Thoracic aorta (tissue), 2 donors: ENCODE measurements at regions not wholly inside any gene's neighbourhood (a gene's known extent, or its start where the extent isn't known, plus 50 kb on each side); places are given as distances from the start of the nearest gene placed in this dataset.

Experiments
- ATAC-seq: fragments of 150-250 bp; one replicate; pipeline ENCODE4 v1.8.0; 2017; ENCODE audit warnings: low read depth; ENCODE audit not compliant: insufficient number of reproducible peaks, low FRiP score
- DNase-seq: peaks from one replicate; pipeline ENCODE4 v3.0.0-alpha.2; 2020; ENCODE audit warnings: low spot score
- H3K27ac ChIP-seq, 2 donors: fragments of 200-600 bp; sonication (generic); 1 replicate in 1 of 2; 2 replicates in 1 of 2; pipeline ENCODE4 v1.5.1; 2016; ENCODE audit warnings: mild to moderate bottlenecking in 2 of 2, moderate library complexity in 2 of 2
- H3K27me3 ChIP-seq: fragments of 200-600 bp; sonication (generic); replicated peaks from 2 replicates; pipeline ENCODE4 v1.6.0; 2016; ENCODE audit warnings: mild to moderate bottlenecking; ENCODE audit not compliant: insufficient read depth
- H3K36me3 ChIP-seq: fragments of 200-600 bp; sonication (generic); one replicate; pipeline ENCODE4 v1.5.1; 2016
- H3K4me1 ChIP-seq, 2 donors: fragments of 200-600 bp; sonication (generic); 1 replicate in 1 of 2; 2 replicates in 1 of 2; pipeline versions ENCODE4 v1.5.1 to v1.6.0; 2016; ENCODE audit warnings: low read depth in 2 of 2, mild to moderate bottlenecking in 1 of 2; ENCODE audit not compliant: control insufficient read depth in 1 of 2
- H3K4me3 ChIP-seq: fragments of 200-600 bp; sonication (generic); 2 replicates; pipeline ENCODE4 v1.5.1; 2016; ENCODE audit warnings: mild to moderate bottlenecking
- H3K9me3 ChIP-seq: fragments of 200-600 bp; sonication (generic); 2 replicates; pipeline ENCODE4 v1.5.1; 2016
- CTCF ChIP-seq: fragments of 200-600 bp; sonication (generic); IDR thresholded peaks from one replicate; pipeline ENCODE4 v1.5.1; 2019; ENCODE audit warnings: antibody characterized with exemption

- H3K4me3 ChIP-seq: no peak overlapping the region
- ATAC-seq (no peak), DNase-seq (no peak)
- H3K27me3 ChIP-seq: no peaks in the 10 kb centered on the region
- TF ChIP-seq CTCF: no peak
- H3K27ac ChIP-seq: no peak overlapping the region
- peaks cover 3 to 15% of the 10 kb centered on the region in 2 donors for H3K4me1 ChIP-seq
- H3K36me3 ChIP-seq: no peaks in the 10 kb centered on the region
- no peaks in the 10 kb centered on the region for H3K9me3 ChIP-seq
Observed at GRCh38 chr10:36092116-36092515, 450.0 kb upstream of the FZD8 start.

- Histone ChIP-seq H3K4me1 (peaks cover 3 to 15% of the 10 kb centered on the region in 2 donors), H3K9me3 (no peaks in the 10 kb centered on the region), H3K27me3 (no peaks in the 10 kb centered on the region), H3K27ac (no peak overlapping the region), H3K36me3 (no peaks in the 10 kb centered on the region), H3K4me3 (no peak overlapping the region)
- no peak for TF ChIP-seq CTCF
- ATAC-seq (no peak), DNase-seq (no peak)
Observed at GRCh38 chr10:36091007-36091406, 448.9 kb upstream of the FZD8 start.

- peaks cover 3 to 15% of the 10 kb centered on the region in 2 donors for H3K4me1 ChIP-seq
- no peak for ATAC-seq
- H3K9me3 ChIP-seq: no peaks in the 10 kb centered on the region
- H3K27ac ChIP-seq: no peak overlapping the region
- no peaks in the 10 kb centered on the region for H3K27me3 ChIP-seq
- no peaks in the 10 kb centered on the region for H3K36me3 ChIP-seq
- DNase-seq: no peak
- H3K4me3 ChIP-seq: no peak overlapping the region
- TF ChIP-seq CTCF: no peak
Observed at GRCh38 chr10:36089790-36090440, 447.8 kb upstream of the FZD8 start.

GRCh38 chr10:36087006-36088005 lies 445.2 kb upstream of the FZD8 start:
- Histone ChIP-seq H3K27ac (no peak overlapping the region), H3K4me1 (peaks cover 3 to 15% of the 10 kb centered on the region in 2 donors), H3K9me3 (no peaks in the 10 kb centered on the region), H3K27me3 (no peaks in the 10 kb centered on the region), H3K36me3 (no peaks in the 10 kb centered on the region), H3K4me3 (no peak overlapping the region)
- DNase-seq (no peak), ATAC-seq (no peak)
- TF ChIP-seq CTCF: no peak

GRCh38 chr10:36075196-36075595 lies 433.1 kb upstream of the FZD8 start:
- Histone ChIP-seq H3K4me3 (no peak overlapping the region), H3K9me3 (no peaks in the 10 kb centered on the region), H3K36me3 (no peaks in the 10 kb centered on the region), H3K27ac (no peak overlapping the region), H3K27me3 (no peaks in the 10 kb centered on the region), H3K4me1 (peaks cover 0 to 8% of the 10 kb centered on the region in 2 donors)
- DNase-seq (no peak), ATAC-seq (no peak)
- TF ChIP-seq CTCF: no peak
